ENCODE measurements at regions not wholly inside any gene's neighbourhood (a gene's known extent, or its start where the extent isn't known, plus 50 kb on each side); places are given as distances from the start of the nearest gene placed in this dataset.

- DNase-seq: no peak
These were observed 153.0 kb downstream of the ICE1 start for GRCh38 chr5:5575461-5575860.

- DNase-seq: no peak
These were observed 151.4 kb downstream of the ICE1 start for GRCh38 chr5:5573798-5574380.

GRCh38 chr5:5572976-5573797, 150.7 kb downstream of the ICE1 start:
- no peak for DNase-seq

- DNase-seq: no peak
These were observed 149.8 kb downstream of the ICE1 start for GRCh38 chr5:5572010-5572865.

- DNase-seq: no peak
These were observed 148.2 kb downstream of the ICE1 start for GRCh38 chr5:5570646-5571045.

GRCh38 chr5:5564898-5565297, 142.4 kb downstream of the ICE1 start:
- no peak for DNase-seq

GRCh38 chr5:5560016-5560415, 137.5 kb downstream of the ICE1 start:
- DNase-seq: no peak

GRCh38 chr5:5558638-5559527, 136.4 kb downstream of the ICE1 start:
- no peak for DNase-seq

- DNase-seq: no peak
These were observed 135.6 kb downstream of the ICE1 start for GRCh38 chr5:5558102-5558501.

- no peak for DNase-seq
These were observed 129.0 kb downstream of the ICE1 start for GRCh38 chr5:5551499-5551898.

- no peak for DNase-seq
These were observed 123.9 kb downstream of the ICE1 start for GRCh38 chr5:5546408-5546807.

- no peak for DNase-seq
These were observed 121.7 kb downstream of the ICE1 start for GRCh38 chr5:5544094-5544663.

GRCh38 chr5:5542654-5543053, 120.2 kb downstream of the ICE1 start:
- DNase-seq: no peak

- DNase-seq: no peak
These were observed 117.6 kb downstream of the ICE1 start for GRCh38 chr5:5540065-5540464.
